HG02973 (cell line): ENCODE measurements at regions not wholly inside any gene's neighbourhood (a gene's known extent, or its start where the extent isn't known, plus 50 kb on each side); places are given as distances from the start of the nearest gene placed in this dataset.
"Not testable (repeated sequence)": the region's sequence is repeated elsewhere in the genome, so short reads cannot be mapped to it uniquely, and the experiment has no call there.

Source experiments
- ATAC-seq: cut with Tn5 transposase; IDR thresholded peaks from one replicate; pipeline ENCODE4 v1.9.1; 2021; ENCODE audit warnings: moderate library complexity; ENCODE audit not compliant: unreplicated experiment

DNA sequence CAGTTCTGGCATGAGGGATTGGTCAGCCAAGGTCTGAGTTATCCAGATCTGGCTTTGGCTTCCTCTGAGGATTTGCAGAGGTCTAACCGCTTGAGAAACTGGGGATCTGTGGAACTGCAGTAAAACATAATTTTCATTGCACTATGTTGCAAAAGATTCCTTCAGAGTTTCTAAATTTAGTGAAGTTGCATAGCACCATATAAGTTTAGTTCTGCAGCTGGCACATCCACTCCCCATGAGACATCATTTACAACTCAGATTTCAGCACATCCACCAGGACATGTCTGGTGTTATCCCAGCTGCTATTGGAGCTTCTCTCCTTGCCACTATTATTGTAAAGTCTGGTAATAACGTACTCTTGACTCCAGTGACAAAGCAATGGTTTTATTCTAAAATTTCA, 181.5 kb downstream of the CWF19L2 start:
- ATAC-seq = no peak

DNA sequence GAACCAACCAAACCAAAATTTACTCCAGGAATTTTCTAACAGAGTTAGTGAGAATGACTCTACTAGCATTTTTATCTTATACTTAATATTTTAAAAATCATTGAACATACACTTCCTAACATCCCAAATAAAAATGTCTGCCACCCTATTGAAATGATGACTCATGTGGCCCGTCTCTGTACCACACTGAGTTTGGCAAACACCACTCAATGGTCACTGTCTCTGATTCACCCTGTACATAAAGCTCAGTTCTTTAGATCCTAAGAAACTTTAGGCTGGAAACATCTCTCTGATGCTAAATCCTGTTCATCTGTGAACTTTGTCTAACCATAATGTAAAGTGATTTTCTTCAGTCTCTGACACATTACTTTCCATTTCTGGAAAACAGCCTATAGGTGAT, 182.0 kb downstream of the CWF19L2 start:
- ATAC-seq = no peak

DNA sequence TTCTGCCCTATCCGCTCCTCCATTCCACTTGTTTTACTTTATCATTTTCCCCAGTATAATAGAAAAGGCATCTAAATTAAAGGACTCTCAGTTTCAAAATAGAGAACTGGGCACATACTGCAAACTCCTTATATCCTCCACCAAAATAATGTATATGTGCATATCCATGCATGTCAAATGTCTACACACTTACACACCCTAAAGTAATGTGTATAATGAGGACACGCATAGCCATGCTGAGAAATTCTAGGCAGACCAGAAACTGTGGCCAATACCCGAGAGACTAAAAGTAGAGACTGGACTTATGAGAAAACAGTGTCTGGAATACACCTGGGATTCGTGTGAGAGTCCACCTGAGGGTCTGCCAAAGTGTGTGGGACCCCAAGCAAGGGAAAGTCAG, 183.5 kb downstream of the CWF19L2 start:
- no peak for ATAC-seq

DNA sequence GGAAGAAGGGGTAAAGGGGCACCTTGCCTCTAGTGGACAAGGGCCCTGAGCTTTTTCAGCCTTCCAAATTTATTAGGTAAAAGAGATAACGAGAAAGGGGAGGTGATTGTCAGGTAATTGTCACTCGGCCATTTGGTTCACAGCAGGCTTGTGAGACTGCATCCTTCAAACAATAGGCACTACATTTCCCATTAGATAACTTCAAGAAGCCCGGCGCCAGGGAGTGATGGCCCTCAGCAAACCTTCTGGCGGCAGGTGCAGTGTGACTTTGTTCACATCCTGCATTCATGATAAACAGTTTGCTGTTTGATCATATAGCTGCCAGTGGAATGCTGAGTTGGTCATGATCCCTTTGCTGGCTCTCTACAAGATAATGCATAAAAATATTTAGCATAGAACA, 185.1 kb downstream of the CWF19L2 start:
- no peak for ATAC-seq

DNA sequence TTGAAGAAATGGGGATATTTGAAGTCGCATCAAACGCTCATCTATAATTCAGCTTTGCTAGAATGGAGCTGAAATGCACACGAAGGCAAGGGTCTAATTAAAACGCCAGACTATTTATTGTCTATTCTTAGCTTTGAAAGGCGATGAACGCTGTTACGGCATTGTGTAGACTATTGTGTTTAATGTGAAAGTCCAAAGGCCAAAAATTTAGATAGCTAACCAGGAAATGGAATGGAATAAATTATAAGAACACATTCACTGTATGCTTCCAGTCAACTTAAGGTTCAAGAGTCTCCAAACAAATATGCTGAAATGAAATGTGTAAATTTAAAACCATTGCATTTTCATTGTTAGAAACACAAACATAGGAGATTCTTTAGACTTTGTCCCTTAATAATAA, 186.2 kb downstream of the CWF19L2 start:
- ATAC-seq = no peak

DNA sequence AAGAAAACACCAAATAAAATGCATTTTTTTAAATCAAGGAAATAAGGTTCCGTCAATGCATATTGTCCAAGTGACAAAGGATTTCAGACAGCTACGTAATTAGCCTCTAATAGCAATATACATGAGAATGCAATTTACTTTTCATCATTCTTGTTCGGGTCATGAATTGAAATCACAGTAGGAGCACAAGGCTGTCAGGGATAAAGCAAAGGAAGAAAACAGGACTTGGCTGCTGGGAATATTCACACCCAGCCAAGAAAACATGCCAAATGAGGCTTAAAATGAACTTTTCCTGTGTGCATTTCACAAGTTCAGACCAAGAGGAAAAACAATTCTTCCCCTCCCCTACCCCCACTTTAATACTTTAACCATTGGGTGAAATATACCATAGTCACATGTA, 188.6 kb downstream of the CWF19L2 start:
- ATAC-seq = no peak

DNA sequence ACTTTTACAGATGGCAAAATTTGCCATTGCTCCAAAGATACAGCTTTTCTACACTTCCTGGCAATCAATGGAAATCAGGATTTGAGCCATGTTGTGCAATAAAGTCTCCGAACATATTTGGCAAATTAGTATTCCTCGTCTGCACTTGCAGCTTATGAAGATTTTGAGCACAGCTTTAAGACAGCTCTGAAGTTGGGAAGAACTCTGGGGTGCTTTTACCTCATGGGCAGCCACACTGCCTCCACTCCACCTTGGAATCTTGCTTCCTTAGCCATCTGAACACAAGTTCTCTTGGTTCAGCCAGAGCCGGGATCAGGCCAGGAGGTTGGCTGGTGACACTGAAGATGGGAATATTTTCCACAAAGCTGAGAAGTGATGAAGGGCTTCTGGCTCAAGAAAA, 191.2 kb downstream of the CWF19L2 start:
- ATAC-seq = no peak

DNA sequence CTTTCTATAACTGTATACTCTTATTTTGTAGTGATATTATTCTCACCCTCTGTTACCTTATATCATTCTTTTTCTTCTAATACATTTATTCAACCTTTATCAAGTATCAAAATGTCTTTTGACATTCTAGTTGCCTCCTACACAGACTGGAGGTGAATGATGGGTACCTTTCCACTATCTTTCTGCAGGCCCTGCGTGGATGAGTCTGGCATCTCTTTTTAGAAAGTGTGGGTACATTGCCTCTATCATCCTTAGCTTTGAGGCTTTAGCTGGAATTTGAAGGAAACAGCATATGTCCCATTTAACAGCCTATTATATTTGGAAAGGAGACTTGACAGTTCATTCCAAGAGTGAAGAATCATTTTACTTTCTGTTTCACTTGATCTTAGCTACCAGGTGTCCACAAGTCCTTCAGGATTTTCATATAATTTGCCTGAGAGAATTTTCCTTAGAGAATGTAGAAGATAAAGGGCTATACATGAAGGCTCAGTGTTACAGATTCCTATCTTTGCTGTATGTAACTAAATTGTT, 192.0 kb downstream of the CWF19L2 start:
- ATAC-seq = no peak

DNA sequence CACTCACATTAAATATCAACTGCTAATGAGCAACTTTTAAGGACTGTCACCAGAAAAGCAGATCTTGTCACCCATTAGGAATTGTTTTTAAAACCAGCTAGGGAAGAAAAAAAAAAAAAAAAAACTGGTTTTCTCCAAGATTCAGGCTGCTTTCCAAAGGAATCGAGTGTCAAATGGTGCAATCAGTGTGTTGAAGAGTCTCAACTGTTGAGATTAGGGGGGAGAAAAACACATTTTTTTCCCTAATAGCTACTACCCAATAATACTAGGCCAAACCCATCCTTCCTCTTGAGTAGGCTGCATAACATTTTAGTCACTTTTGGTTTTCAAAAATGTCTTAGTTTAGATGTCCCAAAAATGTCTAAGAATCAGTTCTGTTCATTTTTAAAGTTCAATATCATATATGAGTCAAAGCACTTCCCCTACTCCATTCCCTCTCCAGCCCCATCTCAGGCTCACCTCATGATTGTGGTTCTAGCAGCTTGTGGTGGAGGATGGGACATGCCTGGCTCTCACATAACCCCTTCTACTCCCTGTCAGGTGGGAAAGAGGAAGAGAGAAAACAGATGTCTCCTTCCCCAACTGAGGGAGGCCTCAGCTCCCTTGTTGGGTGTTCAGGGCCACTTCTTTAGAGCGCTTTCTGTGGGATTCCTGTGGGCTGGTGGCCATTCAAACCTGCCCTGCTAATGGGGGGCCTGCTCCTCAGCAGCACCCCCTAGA, 193.6 kb downstream of the CWF19L2 start:
- ATAC-seq = no peak

DNA sequence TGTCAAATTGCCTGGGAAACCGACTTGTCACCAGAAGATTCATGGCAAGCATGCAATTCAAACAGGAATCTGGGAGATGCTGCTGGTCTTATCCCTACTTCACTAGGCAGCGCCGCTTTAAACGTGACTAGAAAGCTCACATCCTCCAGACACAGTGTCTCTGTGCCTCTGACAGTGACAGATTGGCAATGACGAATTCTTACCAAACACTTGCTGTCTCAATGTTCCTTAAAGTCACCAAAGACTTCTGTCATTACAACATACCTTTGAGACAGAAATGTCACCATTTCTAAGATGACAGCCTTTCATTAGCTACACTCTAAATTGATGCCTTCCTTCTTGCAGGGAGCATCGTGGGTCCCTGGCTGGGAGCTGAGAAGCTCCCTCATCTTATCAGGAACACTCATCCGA, 197.8 kb downstream of the CWF19L2 start:
- ATAC-seq = no peak

DNA sequence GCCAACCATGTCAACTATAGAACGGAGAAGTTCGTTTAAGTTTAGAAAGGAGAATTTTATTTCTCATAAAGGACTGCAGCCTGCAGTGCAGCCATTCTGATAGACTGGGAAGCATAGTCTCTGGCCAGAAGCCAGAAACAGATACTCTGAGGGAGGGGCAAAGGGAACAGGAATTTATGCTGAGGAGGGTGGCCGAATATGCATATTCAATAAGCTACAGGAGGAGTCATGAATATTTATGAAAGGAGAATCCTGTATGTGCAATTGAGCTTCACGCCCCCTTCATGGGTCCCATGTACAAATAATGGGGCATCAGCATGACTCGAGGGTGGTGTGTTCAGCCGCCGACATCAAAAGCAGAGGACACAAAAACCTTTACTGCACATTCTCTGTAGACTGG, 199.9 kb downstream of the CWF19L2 start:
- no peak for ATAC-seq

DNA sequence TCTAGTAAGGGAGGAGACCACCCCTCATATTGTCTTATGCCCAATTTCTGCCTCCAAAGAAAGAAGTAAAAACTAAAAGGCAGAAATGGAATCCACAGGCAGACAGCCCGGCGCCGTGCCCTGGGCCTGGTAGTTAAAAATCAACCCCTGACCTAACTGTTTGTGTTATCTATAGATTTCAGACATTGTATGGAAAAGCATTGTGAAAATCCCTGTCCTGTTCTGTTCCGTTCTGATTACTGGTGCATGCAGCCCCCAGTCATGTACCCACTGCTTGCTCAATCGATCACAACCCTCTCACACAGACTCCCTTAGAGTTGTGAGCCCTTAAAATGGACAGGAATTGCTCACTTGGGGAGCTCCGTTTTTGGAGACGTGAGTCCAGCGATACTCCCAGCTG, 204.0 kb downstream of the CWF19L2 start:
- not testable (repeated sequence) for ATAC-seq

DNA sequence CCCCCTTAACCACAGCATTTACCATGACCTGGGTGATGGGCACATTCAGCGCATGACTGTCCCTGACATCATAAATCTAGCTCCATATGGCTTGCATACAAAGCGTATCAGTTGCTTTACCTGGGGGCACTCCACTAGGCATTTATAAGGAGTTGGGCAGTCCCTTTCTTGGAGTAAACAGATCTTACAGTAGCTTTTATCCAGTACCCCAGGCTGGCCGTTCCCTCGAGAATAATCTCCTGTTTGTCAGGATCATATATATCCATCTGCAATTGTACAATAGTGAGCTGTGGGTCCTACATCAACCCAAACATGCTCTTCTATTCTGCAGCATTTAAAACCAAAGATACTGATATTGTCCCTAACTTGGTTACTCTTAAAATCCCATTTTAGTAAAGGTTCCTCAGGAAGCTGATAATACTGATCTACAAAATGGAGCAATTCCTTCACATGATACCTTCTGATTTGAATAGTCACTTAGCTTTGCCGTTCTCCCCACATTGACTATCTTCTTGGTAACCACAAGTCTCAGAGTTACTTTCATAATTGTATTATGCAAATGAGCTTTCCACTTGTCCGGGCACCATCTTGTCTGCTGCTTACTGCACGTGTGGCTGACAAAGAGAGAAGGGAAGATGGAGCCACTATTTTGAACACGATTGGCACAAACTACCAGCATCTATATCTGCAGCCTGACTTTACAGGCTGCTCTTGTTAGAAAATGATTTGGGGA, 205.0 kb downstream of the CWF19L2 start:
- peak; percentile 93 for ATAC-seq

DNA sequence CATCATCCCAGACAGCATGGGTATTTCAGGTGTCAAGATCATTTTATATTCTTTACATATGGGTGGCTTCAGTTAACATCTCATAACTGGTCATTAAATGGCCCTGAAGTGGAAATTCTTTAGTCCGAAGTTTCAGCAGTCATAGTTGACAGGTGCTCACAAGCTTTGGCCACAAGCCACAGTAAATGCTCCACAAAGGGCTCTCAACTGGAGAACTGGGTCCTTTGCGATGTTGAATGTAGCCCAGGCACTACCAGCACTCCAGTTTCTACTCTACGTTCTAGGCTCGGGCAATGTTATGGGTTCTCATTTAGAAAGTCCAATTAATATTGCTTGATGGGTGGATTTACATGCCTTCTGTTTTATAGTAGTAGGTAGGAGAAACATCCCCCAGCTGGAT, 206.3 kb downstream of the CWF19L2 start:
- no peak for ATAC-seq

DNA sequence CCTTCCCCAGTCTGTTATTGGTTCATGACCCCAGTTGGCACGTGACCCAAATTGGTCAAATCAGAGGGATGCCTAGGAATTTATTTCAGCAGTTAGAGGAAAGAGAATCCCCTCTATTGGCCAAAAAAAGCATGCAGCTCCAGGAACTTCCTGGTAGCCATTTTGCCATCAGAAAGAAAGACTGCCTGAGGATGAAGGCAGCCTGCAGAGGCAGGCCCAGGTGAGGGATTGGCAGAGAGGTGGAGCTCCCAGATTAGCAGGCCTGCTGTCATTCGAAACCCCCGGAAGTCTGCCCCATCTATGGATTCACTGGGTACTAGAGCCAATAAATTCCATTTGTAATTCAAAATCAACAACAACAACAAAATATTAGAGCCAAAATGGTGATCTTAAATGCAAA, 207.6 kb downstream of the CWF19L2 start:
- ATAC-seq = no peak

DNA sequence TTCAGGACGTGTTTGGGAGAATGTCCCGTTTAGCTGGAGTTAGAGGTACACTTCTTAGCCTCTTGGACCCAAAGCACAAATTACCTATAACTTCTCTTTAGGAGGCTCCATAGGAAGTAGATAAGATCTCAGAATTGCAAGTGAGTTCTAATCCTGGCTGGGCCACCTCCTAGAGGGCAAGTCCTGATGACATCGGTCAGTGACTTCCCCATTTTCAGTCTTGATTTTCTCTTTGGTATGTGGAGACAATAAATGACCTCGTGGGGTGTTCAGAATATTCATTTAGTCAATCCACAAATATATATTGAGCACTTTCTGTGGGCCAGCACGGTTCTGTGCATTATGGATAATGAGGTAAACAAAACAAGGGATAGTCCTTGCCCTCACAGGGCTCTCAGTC, 208.6 kb downstream of the CWF19L2 start:
- no peak for ATAC-seq

DNA sequence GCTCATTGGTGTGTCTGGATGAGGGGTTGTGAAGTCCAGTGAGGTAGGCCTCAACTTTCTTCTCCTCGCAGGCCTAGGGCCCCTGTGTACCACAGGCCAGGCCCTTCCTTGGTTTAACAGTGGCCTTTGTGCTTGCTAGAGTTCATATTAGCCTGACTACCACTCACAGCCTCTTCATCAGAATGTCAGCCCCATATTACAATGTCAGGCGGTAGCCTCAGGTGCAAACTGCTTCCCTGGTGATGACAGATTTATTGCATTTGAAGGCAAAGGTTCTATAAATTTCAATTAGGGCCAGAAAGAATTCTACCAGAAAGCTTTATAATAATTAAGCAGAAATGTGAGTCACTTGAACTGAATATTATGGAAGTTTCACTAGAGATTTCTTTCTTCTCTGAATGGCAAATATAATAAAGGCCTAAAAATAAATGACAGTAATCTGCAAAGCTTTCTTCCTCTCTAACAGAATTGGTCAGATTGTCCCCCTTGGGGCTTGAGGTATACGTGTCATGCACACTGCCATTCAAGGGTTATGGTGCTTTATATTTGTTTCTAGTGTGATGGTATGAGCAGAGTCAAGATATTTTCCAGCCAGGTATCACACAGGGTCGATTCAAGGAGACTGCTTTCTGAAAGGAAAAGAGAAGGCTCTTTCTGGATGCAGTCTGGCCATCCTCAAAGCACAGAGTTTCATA, 210.3 kb downstream of the CWF19L2 start:
- ATAC-seq = no peak

DNA sequence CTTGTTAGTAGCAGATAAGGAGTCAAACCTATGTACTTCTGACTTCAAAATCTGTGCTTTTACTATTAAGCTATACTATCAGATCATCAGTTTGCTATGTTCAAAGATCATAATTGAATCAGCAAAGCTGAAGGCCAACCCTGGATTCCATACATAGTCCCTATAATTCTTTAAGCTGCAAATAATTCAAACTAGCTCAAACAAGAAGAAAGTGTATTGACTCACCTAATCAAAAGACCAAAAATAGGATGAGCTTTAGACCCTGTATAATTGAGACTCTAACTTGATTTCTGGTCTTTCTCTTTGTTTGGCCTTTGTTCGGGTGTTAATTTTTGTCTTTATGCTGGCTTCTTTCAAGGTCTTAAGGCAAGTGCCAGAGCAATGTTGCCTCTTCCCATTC, 213.7 kb downstream of the CWF19L2 start:
- no peak for ATAC-seq

DNA sequence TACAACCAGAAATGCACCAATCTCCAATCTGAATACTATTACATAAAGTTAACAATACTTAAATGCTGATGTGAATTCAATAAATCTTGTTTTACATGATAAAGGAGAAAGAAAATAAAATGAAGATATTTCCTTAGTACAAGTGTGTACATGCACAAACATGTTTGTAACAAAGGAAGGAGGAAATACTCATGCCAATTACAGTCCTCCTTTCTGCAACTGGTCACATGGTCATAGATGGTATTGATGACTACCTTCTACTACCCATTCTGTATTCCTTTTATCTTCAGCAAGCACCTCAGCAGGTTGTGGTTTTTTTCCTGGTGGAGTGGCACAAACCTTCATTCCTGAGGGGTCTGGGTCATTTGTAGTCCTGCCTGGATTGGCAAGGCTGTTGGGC, 214.2 kb upstream of the GUCY1A2 start:
- ATAC-seq = no peak

DNA sequence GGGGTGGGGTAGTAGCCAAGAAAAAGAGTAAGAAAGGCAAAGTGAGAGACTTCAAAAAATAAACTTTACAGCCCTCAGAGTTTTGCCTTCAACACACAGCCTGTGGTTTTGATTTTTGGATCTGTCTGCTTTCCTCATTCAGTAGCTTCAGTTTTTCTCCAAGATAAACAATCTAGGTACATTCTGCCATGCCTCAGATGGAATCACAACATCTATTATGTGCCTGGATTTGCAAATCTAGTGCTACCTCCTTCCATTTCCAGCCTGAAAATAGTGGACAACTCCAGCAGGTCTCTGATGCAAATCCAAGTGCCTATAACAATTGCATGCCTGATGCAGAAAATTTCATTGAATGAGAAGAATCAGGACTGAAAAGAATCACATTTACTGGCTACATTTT, 206.6 kb upstream of the GUCY1A2 start:
- ATAC-seq = no peak

DNA sequence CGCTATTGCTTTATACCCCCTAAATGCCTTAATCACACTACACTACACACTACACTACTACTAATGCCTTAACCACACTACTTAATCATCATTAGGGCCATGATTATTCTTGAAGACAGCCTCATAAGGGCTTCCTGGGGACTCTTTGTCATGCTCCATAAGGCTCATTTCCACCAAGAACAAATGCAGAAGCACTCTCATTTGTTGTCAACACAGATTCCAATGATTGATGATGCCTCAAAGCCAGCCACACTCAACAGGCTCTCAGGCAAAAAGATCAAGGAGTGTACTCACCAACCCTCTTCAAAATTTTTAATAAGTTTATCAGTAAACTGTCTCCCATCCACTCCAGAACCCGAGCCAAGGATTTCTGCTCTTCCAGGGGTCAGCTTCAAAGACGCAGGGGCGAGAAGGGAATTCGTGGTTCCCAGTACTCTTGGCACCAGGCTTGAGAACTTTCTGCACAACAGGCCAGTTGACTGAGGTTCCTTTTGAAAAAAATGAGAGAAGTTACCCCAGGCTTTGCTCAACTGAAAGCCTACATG, 204.7 kb upstream of the GUCY1A2 start:
- ATAC-seq = no peak

DNA sequence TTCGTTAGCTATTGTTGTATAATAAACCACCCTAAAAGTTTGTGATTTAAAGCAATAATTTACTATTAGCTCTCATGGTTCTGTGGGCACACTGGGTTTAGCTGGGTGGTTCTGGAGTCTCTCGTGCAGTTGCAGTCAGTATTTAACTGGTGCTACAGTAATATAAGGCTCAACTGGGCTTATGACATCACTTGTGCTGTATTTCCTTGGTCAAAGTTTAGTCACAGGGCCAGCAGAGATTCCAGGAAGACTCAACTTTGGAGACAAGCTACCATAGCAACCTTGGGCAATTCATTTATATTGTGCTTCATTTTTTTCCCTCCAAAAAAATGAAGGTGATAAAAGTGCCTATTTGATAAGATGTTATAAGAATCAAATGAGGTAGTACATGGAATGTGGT, 204.2 kb upstream of the GUCY1A2 start:
- ATAC-seq = no peak
